ENCODE measurements at regions not wholly inside any gene's neighbourhood (a gene's known extent, or its start where the extent isn't known, plus 50 kb on each side); places are given as distances from the start of the nearest gene placed in this dataset.

GRCh38 chr14:26996246-26996645 is 398.4 kb upstream of the NOVA1 start:
- Mint-ChIP-seq H3K36me3 (ENCODE audit: low read depth) (no peaks in the 10 kb centered on the region), H3K27ac (no peak overlapping the region), H3K4me1 (ENCODE audit: low read depth) (no peaks in the 10 kb centered on the region), H3K27me3 (ENCODE audit: low read depth) (no peaks in the 10 kb centered on the region), H3K9me3 (peaks cover 43% of the 10 kb centered on the region), H3K4me3 (no peak overlapping the region)

- Mint-ChIP-seq H3K9me3 (peaks cover 46% of the 10 kb centered on the region), H3K36me3 (ENCODE audit: low read depth) (no peaks in the 10 kb centered on the region), H3K4me1 (ENCODE audit: low read depth) (no peaks in the 10 kb centered on the region), H3K27me3 (ENCODE audit: low read depth) (no peaks in the 10 kb centered on the region), H3K4me3 (no peak overlapping the region), H3K27ac (no peak overlapping the region)
Observed at GRCh38 chr14:27002179-27002578, 404.3 kb upstream of the NOVA1 start.

- peaks cover 49% of the 10 kb centered on the region for H3K9me3 Mint-ChIP-seq
- no peaks in the 10 kb centered on the region for H3K4me1 Mint-ChIP-seq (ENCODE audit: low read depth)
- no peaks in the 10 kb centered on the region for H3K27me3 Mint-ChIP-seq (ENCODE audit: low read depth)
- no peak overlapping the region for H3K4me3 Mint-ChIP-seq
- H3K27ac Mint-ChIP-seq, result no peak overlapping the region
- no peaks in the 10 kb centered on the region for H3K36me3 Mint-ChIP-seq (ENCODE audit: low read depth)
Observed at GRCh38 chr14:27006570-27006969, 408.7 kb upstream of the NOVA1 start.

GRCh38 chr14:27008187-27008586 is 410.4 kb upstream of the NOVA1 start:
- H3K27ac Mint-ChIP-seq, result no peak overlapping the region
- no peaks in the 10 kb centered on the region for H3K27me3 Mint-ChIP-seq (ENCODE audit: low read depth)
- peaks cover 50% of the 10 kb centered on the region for H3K9me3 Mint-ChIP-seq
- H3K4me1 Mint-ChIP-seq (ENCODE audit: low read depth), result no peaks in the 10 kb centered on the region
- no peak overlapping the region for H3K4me3 Mint-ChIP-seq
- H3K36me3 Mint-ChIP-seq (ENCODE audit: low read depth), result no peaks in the 10 kb centered on the region

- Mint-ChIP-seq H3K9me3 (peaks cover 25% of the 10 kb centered on the region), H3K36me3 (ENCODE audit: low read depth) (no peaks in the 10 kb centered on the region), H3K4me3 (no peak overlapping the region), H3K4me1 (ENCODE audit: low read depth) (no peaks in the 10 kb centered on the region), H3K27ac (no peak overlapping the region), H3K27me3 (ENCODE audit: low read depth) (no peaks in the 10 kb centered on the region)
Observed at GRCh38 chr14:27012641-27013040, 414.8 kb upstream of the NOVA1 start.

GRCh38 chr14:27013678-27014077 is 415.8 kb upstream of the NOVA1 start:
- Mint-ChIP-seq H3K4me3 (no peak overlapping the region), H3K9me3 (peaks cover 17% of the 10 kb centered on the region), H3K36me3 (ENCODE audit: low read depth) (no peaks in the 10 kb centered on the region), H3K27me3 (ENCODE audit: low read depth) (no peaks in the 10 kb centered on the region), H3K27ac (no peak overlapping the region), H3K4me1 (ENCODE audit: low read depth) (no peaks in the 10 kb centered on the region)

GRCh38 chr14:27015065-27015464 is 417.2 kb upstream of the NOVA1 start:
- Mint-ChIP-seq H3K4me3 (no peak overlapping the region), H3K4me1 (ENCODE audit: low read depth) (no peaks in the 10 kb centered on the region), H3K27me3 (ENCODE audit: low read depth) (no peaks in the 10 kb centered on the region), H3K9me3 (peaks cover 10% of the 10 kb centered on the region), H3K36me3 (ENCODE audit: low read depth) (no peaks in the 10 kb centered on the region), H3K27ac (no peak overlapping the region)

GRCh38 chr14:27025648-27026047 is 427.8 kb upstream of the NOVA1 start:
- no peaks in the 10 kb centered on the region for H3K27me3 Mint-ChIP-seq (ENCODE audit: low read depth)
- no peaks in the 10 kb centered on the region for H3K4me1 Mint-ChIP-seq (ENCODE audit: low read depth)
- H3K4me3 Mint-ChIP-seq, result no peak overlapping the region
- no peaks in the 10 kb centered on the region for H3K36me3 Mint-ChIP-seq (ENCODE audit: low read depth)
- H3K27ac Mint-ChIP-seq, result no peak overlapping the region
- peaks cover 9% of the 10 kb centered on the region for H3K9me3 Mint-ChIP-seq

GRCh38 chr14:27026097-27026496 is 428.3 kb upstream of the NOVA1 start:
- H3K36me3 Mint-ChIP-seq (ENCODE audit: low read depth), result no peaks in the 10 kb centered on the region
- no peaks in the 10 kb centered on the region for H3K4me1 Mint-ChIP-seq (ENCODE audit: low read depth)

GRCh38 chr14:27040552-27040951 is 442.7 kb upstream of the NOVA1 start:
- Mint-ChIP-seq H3K27ac (no peak overlapping the region), H3K4me3 (no peak overlapping the region), H3K9me3 (peaks cover 30% of the 10 kb centered on the region), H3K27me3 (ENCODE audit: low read depth) (no peaks in the 10 kb centered on the region), H3K36me3 (ENCODE audit: low read depth) (no peaks in the 10 kb centered on the region), H3K4me1 (ENCODE audit: low read depth) (no peaks in the 10 kb centered on the region)

More at GRCh38 chr14:27026097-27026496, 428.3 kb upstream of the NOVA1 start:
- Mint-ChIP-seq H3K27ac (no peak overlapping the region), H3K4me3 (no peak overlapping the region), H3K27me3 (ENCODE audit: low read depth) (no peaks in the 10 kb centered on the region), H3K9me3 (peaks cover 14% of the 10 kb centered on the region)

GRCh38 chr14:27049701-27050100 is 451.9 kb upstream of the NOVA1 start:
- Mint-ChIP-seq H3K4me1 (ENCODE audit: low read depth) (no peaks in the 10 kb centered on the region), H3K36me3 (ENCODE audit: low read depth) (no peaks in the 10 kb centered on the region), H3K9me3 (peaks cover 26% of the 10 kb centered on the region), H3K27ac (no peak overlapping the region), H3K27me3 (ENCODE audit: low read depth) (no peaks in the 10 kb centered on the region), H3K4me3 (no peak overlapping the region)

- H3K4me1 Mint-ChIP-seq (ENCODE audit: low read depth), result no peaks in the 10 kb centered on the region
- no peak overlapping the region for H3K4me3 Mint-ChIP-seq
- no peaks in the 10 kb centered on the region for H3K27me3 Mint-ChIP-seq (ENCODE audit: low read depth)
- H3K27ac Mint-ChIP-seq, result no peak overlapping the region
- peaks cover 26% of the 10 kb centered on the region for H3K9me3 Mint-ChIP-seq
- H3K36me3 Mint-ChIP-seq (ENCODE audit: low read depth), result no peaks in the 10 kb centered on the region
Observed at GRCh38 chr14:27050208-27050607, 452.4 kb upstream of the NOVA1 start.

GRCh38 chr14:27056586-27056985 is 458.8 kb upstream of the NOVA1 start:
- peaks cover 30% of the 10 kb centered on the region for H3K9me3 Mint-ChIP-seq
- H3K4me1 Mint-ChIP-seq (ENCODE audit: low read depth), result no peaks in the 10 kb centered on the region
- H3K27ac Mint-ChIP-seq, result no peak overlapping the region
- no peaks in the 10 kb centered on the region for H3K27me3 Mint-ChIP-seq (ENCODE audit: low read depth)
- H3K36me3 Mint-ChIP-seq (ENCODE audit: low read depth), result no peaks in the 10 kb centered on the region
- H3K4me3 Mint-ChIP-seq, result no peak overlapping the region

- H3K36me3 Mint-ChIP-seq (ENCODE audit: low read depth), result no peaks in the 10 kb centered on the region
- no peaks in the 10 kb centered on the region for H3K4me1 Mint-ChIP-seq (ENCODE audit: low read depth)
- H3K27ac Mint-ChIP-seq, result no peak overlapping the region
- H3K9me3 Mint-ChIP-seq, result peaks cover 21% of the 10 kb centered on the region
- H3K27me3 Mint-ChIP-seq (ENCODE audit: low read depth), result no peaks in the 10 kb centered on the region
- H3K4me3 Mint-ChIP-seq, result no peak overlapping the region
Observed at GRCh38 chr14:27061299-27061698, 463.5 kb upstream of the NOVA1 start.

GRCh38 chr14:27063959-27064358 is 466.1 kb upstream of the NOVA1 start:
- Mint-ChIP-seq H3K27ac (no peak overlapping the region), H3K27me3 (ENCODE audit: low read depth) (no peaks in the 10 kb centered on the region), H3K4me3 (no peak overlapping the region), H3K9me3 (peaks cover 25% of the 10 kb centered on the region), H3K4me1 (ENCODE audit: low read depth) (no peaks in the 10 kb centered on the region), H3K36me3 (ENCODE audit: low read depth) (no peaks in the 10 kb centered on the region)

- H3K4me1 Mint-ChIP-seq (ENCODE audit: low read depth), result no peaks in the 10 kb centered on the region
- peaks cover 25% of the 10 kb centered on the region for H3K9me3 Mint-ChIP-seq
- no peak overlapping the region for H3K4me3 Mint-ChIP-seq
- H3K27me3 Mint-ChIP-seq (ENCODE audit: low read depth), result no peaks in the 10 kb centered on the region
- H3K36me3 Mint-ChIP-seq (ENCODE audit: low read depth), result no peaks in the 10 kb centered on the region
- H3K27ac Mint-ChIP-seq, result no peak overlapping the region
Observed at GRCh38 chr14:27065886-27066285, 468.1 kb upstream of the NOVA1 start.

All from T-helper 1 cell treated with Interleukin-12 subunit alpha and Interleukin-12 subunit beta and Interleukin-4 antibody, amounts not matched to agents 30 μg/mL and 1 μg/mL, for 36 hours (primary cell).